H1 (cell line): ENCODE measurements at regions not wholly inside any gene's neighbourhood (a gene's known extent, or its start where the extent isn't known, plus 50 kb on each side); places are given as distances from the start of the nearest gene placed in this dataset.

ENCODE experiments used
- CTBP2 ChIP-seq: IDR thresholded peaks from 2 replicates; pipeline ENCODE4 v1.7.0; 2011; ENCODE audit warnings: borderline replicate concordance, mild to moderate bottlenecking, moderate library complexity, mixed read lengths, low read length; ENCODE audit not compliant: insufficient read depth, insufficient read length

GRCh38 chr19:29098863-29099481 is 114.0 kb downstream of the UQCRFS1 start (continued):
- TF ChIP-seq CTBP2: no peak
